DMS153 treated with DMSO at 0.1 percent for 48 hours (cell line): ENCODE measurements at regions not wholly inside any gene's neighbourhood (a gene's known extent, or its start where the extent isn't known, plus 50 kb on each side); places are given as distances from the start of the nearest gene placed in this dataset.
A peak's percentile ranks its signal among the peaks of the same experiment; 100 is the strongest.

Source experiments
- DNase-seq: peaks from one replicate; lab custom pipeline; 2025; ENCODE audit not compliant: unreplicated experiment; lab: John Stamatoyannopoulos, UW

- no peak for DNase-seq
Measured at GRCh38 chr5:38642189-38642911, 85.9 kb upstream of the LIFR start.

DNA sequence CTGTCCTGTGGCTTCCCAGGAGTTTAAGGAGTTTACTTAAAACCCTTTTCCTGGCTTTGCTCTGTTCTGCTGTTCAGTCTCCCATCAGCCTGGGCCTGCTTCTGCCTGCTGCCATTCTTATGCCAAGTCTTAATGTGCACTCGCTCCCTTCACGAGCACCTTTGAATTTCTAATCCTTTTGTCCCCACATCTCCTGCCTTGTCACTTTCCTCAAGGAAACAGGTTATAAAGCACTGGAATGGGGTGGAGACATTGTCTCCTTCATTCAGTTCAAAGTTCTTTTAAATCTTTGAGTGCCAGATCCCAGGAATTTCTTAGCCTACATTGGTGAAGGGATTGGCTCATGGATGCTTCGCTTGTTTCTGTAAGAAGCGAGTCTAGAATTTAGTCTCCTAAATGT lies 87.2 kb upstream of the LIFR start:
- DNase-seq: no peak

DNA sequence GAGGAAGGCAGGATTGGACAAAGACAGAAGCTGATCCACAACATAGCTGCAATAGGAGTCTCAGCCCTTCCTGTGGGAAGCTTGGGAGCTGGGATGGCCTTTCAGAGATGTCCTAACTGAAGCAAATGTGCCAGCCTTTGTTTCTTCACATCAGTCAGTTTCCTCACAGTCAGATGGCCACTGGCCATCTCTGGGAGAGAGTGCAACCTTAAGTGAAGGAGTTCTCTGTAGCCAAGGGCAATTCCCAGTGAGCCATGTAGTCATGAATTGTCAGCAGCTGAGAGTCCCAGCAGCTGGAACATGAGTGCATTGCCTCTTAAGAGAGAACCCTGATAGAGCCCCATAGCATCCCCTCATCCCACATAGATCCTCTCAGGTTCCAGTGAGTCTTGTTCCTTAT lies 89.1 kb upstream of the LIFR start:
- DNase-seq: no peak

- no peak for DNase-seq
Measured at GRCh38 chr5:38648703-38649291, 92.4 kb upstream of the LIFR start.

- no peak for DNase-seq
Measured at GRCh38 chr5:38650540-38650939, 94.1 kb upstream of the LIFR start.

DNA sequence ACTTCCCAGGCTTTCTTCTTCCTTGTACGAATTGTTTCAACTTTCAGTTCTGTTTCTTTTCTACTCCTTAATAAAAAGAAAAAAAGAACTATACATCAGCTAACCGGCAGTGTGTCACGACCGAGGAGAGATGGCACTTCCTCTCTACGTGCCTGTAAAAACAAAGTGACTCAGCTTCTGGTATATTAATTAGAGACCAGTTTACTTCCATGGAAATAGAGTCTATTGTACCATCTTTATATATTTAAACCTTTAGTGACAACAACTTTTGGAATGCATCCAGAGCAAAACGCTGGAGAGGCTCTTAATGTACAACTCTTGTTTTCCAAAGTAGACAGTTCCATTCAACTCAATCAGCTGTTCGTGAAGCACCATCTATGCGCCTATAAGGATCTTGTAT lies 94.5 kb upstream of the LIFR start:
- peak; percentile 54 for DNase-seq

GRCh38 chr5:38651806-38652205 lies 95.4 kb upstream of the LIFR start:
- DNase-seq: no peak

GRCh38 chr5:38653389-38653788 lies 96.9 kb upstream of the LIFR start:
- no peak for DNase-seq

DNA sequence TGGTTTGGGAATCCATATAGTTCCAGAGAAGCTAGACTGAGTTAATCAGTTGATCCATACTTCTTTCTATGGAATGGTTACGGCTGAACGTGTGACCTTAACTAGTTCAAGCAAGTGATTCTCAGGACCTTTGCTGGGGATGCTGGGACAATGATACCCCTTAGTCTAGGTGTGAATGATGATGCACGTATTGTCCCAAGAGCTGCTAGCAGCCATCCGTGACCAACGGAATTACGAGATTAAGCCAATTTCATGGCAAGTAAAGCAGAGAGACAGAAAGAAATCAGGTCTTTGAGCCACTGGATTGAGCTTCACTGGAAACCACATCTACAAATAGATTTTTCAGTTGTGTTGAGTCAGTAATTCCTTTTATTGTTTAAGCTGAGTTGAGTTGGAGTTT lies 99.2 kb upstream of the LIFR start:
- DNase-seq: no peak

- no peak for DNase-seq
Measured at GRCh38 chr5:38656568-38656967, 100.1 kb upstream of the LIFR start.

DNA sequence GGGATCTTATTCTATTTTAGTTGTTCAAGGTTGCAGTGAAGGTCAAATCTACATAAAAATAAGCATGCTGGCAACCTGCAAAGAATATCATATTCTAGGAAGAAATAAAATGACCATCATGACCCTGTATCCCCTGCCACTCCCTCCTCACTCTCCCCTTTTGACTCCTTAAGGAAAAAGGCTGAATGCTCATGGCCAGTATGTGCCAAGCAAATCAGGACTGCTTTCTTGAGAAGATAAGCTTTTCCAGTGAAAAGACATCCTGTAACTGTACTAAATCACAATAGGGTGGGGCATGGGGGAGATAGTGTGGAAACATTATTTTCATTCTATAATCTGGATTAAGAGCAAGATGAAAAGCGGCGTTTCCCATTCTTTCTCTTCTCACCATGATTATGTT lies 100.6 kb upstream of the LIFR start:
- DNase-seq: no peak

GRCh38 chr5:38660194-38660668 lies 103.8 kb upstream of the LIFR start:
- peak; percentile 99 for DNase-seq

GRCh38 chr5:38662090-38662489 lies 105.6 kb upstream of the LIFR start:
- DNase-seq: no peak

GRCh38 chr5:38663249-38663648 lies 106.8 kb upstream of the LIFR start:
- DNase-seq: no peak

- no peak for DNase-seq
Measured at GRCh38 chr5:38666668-38667498, 110.4 kb upstream of the LIFR start.

GRCh38 chr5:38667499-38667776 lies 111.0 kb upstream of the LIFR start:
- DNase-seq: no peak

GRCh38 chr5:38669361-38669880 lies 113.0 kb upstream of the LIFR start:
- DNase-seq: no peak

DNA sequence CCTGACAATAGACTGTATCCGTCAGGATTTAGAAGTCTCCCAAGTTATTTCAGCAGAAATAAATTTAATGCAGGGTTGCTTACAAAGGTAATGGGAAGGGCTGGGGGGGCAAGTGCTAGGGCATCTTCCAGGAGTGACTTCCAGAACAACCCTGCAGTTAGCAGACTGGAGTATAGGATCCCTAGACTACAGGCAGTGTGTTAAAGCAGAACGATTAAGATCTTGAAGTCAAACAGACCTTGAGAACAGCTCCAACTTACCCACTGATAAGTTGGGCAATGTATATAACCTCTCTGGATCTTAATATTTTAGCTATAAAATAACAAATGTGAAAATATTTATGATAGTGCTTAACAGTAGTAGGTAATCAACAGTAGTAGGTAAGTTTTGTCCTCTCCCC lies 113.6 kb upstream of the LIFR start:
- DNase-seq: no peak

DNA sequence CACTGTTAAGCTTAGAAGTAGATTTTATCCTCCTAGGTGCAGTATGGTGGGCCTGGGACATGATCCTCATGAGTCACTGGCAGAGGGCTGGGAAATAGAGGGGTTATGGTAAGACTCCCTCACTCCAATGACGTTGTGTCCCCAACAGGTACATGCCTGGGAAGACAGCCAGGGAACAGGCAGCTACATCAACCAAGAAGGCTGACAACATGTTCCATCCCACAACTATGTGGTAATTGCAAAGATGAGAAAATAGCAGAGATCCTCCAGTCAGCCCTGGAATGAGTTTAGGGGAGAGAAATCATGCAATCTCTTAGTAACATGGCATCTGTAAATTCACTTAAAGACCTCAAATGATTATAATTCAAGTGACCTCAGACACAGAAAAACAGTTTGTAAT lies 114.4 kb upstream of the LIFR start:
- no peak for DNase-seq

GRCh38 chr5:38672059-38672788 lies 115.8 kb upstream of the LIFR start:
- DNase-seq: peak; percentile 28

- no peak for DNase-seq
Measured at GRCh38 chr5:38673671-38674071, 117.2 kb upstream of the LIFR start.
